Glomerular visceral epithelial cell (primary cell): ENCODE measurements at regions not wholly inside any gene's neighbourhood (a gene's known extent, or its start where the extent isn't known, plus 50 kb on each side); places are given as distances from the start of the nearest gene placed in this dataset.
A peak's percentile ranks its signal among the peaks of the same experiment; 100 is the strongest.

ENCODE experiments used
- DNase-seq: peaks from one replicate; pipeline ENCODE4 v3.0.0-alpha.2; 2016; ENCODE audit errors: extremely low spot score

GRCh38 chr18:43572163-43572562, 294.9 kb upstream of the SYT4 start:
- DNase-seq, result no peak

DNA sequence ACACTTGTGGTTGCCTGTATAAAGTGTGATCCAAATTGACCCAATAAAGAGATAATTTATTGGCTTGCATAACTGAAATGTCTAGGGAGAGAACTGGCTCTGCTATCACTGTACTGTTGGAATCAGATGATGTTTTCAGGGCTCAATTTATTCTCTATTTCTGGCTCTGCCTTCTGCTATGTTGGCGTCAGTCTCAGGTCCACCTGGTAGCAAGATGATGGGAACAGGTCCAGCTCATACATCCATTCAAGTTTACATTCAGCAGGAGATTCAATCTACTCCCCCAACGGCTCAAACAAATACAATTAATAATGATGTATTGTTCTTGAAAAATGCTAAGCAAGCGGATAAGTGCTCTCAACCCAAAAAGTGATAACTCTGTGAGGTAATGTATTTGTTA, 297.7 kb upstream of the SYT4 start:
- DNase-seq, result no peak

- no peak for DNase-seq
Measured at GRCh38 chr18:43578211-43578610, 300.9 kb upstream of the SYT4 start.

DNA sequence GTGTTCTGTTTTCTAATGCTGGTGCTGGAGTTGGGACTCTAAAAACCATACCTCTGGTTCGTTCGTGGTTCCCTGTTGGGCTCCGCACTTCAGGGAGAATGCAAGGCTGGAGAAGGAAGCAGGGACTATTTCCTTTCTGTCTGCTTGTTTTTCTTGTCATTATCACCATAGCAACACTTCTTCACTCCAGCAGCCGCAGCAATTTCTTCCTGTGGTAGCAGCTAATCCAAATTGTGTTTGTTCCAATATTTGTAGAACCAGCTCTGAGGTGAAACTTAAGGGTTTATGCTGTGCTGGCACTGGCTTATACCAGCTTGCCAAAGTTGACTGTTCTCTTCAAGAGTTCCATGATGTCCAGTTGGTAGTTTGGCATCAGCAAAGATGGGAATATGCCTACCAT, 301.4 kb upstream of the SYT4 start:
- DNase-seq, result no peak

DNA sequence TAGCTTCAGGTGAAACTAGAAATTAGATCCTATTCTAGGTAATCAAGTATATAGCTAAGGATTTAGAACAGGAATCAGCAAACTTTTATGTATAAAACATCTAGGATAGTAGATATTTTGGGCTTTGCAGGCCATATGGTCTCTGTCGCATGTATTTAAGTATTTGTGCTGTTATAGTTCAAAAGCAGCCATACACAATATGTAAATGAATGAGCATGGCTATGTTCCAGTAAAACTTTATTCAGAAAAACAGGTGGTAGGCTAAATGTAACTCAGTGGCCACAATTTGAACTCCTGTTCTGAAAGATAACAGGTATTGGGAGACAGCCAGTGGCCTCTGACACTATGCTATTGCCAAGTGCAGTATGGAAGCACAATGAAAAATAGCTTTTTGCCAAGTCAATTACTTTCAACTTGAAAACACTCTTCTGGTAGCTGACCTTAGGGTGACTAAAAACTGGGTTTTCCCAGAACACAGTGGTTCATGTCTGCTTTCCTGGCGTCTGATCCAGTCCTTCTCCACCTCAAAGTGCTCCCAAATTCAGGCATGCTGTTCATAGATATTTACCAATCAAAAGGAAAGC, 304.7 kb upstream of the SYT4 start:
- no peak for DNase-seq

DNA sequence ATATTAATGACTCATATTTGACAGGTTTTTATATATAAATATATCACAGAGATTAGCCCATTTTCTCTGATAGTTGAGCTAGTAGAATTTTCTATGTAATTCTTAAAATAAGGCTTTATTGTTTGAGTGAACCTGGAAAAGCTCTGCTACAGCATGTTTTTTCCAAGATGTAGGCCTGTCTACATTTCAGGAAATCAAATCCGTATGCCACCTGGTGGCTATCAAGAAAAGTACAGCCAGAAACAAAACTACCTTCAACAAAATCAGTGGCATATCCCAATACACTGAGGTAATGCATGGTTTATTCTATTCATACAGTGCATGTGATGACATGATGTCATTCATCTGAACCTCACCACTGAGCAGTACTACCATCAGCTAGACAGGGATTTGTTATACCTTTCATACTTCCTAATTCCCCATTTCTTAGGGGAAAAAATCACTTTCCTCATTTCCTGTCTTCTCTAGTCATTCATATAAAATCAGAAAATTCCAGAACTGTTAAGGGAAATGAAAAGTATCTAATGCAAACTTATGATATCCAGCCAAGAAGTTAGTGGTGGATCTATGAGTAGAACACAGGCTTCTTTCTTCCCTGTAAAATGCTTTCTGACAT, 310.4 kb upstream of the SYT4 start:
- peak; percentile 42 for DNase-seq

DNA sequence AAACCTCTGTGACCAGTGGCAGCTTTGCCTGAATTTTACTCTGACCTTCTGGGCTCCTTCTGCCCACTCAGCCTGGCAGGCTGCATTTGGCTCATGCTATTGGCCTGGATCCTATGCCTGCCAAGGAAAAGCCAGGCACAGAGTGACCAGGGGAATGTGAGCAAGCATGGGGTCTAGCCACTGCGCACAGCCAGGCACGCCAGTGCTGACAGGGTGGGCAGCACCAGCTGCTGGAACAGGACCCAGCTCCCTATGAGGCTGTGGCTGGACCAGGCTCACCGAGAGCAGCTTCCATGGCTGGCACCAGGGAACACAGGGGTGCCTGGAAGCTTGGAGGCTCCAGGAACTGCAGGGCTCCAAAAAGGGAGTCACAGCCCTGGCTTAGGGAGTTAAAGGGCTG, 311.5 kb upstream of the SYT4 start:
- DNase-seq, result no peak

DNA sequence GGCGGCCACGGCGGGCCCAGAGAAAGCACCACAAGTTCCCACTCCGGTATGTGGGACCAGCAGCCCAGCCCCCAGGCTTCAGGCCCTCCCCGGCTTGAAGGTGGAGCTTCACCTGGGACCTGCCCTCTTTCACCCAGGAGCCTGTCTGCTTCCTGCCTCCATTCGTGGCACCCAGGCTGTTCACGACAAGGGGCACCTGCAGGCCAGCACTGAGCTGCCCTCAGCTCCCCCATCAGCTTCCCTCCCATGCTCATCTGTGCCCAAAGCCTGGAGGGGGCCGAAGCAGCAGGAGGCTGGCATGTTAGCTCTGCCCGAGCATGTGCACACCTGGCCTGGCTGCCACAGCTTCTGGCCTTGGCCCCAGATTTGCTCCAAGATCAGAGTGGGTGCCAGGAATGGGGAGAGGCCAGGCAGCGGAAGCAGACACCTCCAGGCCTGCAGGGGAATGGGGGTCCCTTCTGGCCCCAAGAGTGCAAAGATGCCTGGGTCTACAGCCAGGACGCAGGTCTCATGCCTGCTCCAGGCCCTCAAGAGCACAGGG, 312.4 kb upstream of the SYT4 start:
- DNase-seq, result no peak

DNA sequence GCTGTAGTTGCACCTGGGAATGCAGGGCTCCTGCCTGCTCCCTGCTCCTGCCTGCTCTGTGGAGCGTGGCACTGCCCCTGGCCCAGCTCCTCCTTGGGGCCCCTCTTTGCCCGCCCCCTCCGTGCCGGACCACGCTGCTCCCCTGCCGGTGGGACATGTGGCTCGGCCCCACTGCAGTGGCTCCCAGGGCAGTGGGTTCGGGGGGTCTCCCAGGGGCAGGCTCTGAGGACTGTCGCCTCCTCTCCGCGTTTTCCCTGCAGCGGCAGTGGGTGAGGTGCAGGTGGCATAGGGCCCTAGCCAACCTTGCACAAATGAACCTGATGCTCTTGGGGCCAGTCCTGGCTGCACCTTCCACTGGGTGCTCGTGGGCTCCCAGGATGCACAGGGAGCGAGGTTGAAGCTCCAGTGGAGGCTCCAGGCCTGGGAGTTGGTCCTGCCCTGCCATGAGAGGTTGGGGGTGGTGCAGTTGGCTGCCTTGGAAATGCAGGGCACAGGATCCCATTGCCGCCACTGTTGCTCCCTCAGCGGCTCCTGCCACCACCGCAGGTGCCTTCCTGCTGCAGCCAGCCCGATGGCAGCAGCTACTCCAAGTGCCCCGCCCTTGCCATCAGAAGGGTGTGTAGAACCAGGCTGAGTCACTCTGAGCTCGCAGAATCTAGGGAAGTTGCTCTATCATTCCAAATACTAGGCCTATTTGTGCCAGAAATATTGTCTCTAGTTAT, 313.1 kb upstream of the SYT4 start:
- no peak for DNase-seq

- DNase-seq, result no peak
Measured at GRCh38 chr18:43592269-43592668, 315.0 kb upstream of the SYT4 start.

GRCh38 chr18:43596105-43596712, 318.9 kb upstream of the SYT4 start:
- DNase-seq, result peak; percentile 23

- DNase-seq, result no peak
Measured at GRCh38 chr18:43601432-43601831, 324.1 kb upstream of the SYT4 start.

DNA sequence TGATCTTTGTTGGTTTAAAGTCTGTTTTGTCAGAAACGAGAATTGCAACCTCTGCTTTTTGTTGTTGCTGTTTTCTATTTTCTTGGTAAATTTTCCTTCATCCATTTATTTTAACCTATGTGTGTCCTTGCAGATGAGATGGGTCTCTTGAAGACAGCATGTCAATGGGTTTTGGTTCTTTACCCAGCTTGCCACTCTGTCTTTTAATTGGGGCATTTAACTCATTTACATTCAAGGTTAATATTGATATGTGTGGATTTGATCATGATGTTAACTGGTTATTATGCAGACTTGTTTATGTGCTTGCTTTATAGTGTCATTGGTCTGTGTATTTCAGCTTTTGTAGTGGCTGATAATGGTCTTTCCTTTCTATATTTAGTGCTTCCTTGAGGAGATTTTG, 327.9 kb upstream of the SYT4 start:
- DNase-seq, result no peak

DNA sequence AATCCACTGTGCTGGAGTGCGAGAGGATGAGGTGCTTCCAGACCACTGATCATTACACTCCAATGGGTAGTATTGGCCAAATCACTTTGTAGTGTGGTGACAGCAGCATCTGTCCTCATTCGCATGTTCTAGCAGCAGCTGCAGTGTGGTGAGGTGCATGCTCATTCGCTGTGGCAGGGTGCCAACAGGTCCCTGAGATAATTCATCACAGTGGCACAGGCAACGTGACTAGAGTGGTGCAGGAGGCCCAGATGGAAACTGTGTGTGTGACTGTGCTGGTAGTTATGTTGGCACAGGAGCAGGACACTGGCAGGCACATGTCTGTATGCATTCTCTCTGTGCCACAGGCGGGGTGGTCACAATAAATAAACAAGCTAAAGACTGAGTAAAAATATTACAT, 329.5 kb upstream of the SYT4 start:
- no peak for DNase-seq

- peak; percentile 33 for DNase-seq
Measured at GRCh38 chr18:43620936-43621335, 343.6 kb upstream of the SYT4 start.

DNA sequence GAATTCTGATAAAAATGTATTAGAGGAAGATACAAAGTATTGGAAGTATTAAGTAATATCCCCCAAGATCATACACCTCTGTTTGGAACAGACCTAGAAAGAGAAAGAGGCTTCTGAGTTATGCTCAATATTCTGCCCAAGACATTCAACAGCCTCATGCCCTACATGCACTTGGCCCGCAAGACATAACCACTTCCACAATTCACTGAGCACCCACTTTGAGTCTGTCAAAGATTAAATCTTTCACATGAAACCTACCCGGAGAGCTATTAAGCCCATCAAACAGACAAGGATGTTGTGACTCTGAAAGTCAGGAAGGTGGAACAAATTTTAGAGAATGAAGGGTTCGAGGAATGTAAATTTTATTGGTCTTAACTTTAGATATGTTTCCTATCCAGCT, 344.7 kb upstream of the SYT4 start:
- DNase-seq, result no peak

DNA sequence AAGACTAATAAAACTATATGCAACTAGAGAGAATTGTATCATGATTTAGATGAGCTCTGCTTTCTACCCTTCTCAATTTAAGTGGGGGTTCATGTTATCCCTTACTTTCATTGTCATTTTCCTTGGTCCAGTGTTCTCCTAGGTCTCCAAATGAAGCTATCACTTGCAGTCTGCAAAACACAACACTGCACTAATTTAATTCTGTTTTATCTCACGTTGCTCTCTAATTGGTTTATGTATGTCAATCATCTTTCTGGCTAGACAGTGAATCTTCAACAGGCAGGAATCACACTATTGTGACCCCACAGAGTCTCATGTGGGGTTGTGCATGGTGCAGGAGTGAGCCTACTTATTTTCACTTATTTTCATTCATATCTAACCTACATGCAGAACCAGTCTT, 348.3 kb upstream of the SYT4 start:
- no peak for DNase-seq

DNA sequence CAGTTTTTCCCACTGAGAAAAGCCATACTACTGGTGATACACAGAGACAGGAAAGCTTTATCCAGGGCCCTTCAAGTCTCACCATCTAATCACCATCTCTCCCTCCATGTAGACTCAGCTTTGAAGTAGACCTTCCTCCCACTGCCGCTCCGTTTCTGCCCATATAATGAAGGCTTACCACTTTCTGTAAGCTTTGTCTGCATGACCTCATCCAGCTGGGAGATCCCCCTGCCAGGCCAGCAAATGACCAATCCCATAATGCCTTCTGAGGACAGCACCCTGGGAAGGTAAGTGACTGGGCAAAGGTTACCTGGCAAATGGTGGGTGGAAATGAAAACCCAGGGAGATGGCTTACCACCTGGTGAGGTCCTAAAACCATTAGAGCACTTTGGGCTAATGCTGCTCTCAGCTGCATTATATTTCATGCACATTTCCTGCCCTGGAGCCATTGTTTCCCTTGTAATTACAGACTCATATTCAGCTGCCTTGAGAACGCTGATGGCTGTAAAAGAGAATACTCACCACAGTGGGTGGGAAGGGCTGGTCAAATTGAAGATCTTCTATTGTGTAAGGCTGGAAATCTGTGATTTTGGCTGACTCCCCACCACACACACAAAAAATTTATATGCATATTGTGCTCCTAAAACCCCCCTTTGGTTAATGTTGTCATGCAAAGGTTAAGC, 350.7 kb upstream of the SYT4 start:
- DNase-seq, result no peak

- DNase-seq, result no peak
Measured at GRCh38 chr18:43634994-43635393, 357.7 kb upstream of the SYT4 start.

- no peak for DNase-seq
Measured at GRCh38 chr18:43635397-43635796, 358.1 kb upstream of the SYT4 start.

DNA sequence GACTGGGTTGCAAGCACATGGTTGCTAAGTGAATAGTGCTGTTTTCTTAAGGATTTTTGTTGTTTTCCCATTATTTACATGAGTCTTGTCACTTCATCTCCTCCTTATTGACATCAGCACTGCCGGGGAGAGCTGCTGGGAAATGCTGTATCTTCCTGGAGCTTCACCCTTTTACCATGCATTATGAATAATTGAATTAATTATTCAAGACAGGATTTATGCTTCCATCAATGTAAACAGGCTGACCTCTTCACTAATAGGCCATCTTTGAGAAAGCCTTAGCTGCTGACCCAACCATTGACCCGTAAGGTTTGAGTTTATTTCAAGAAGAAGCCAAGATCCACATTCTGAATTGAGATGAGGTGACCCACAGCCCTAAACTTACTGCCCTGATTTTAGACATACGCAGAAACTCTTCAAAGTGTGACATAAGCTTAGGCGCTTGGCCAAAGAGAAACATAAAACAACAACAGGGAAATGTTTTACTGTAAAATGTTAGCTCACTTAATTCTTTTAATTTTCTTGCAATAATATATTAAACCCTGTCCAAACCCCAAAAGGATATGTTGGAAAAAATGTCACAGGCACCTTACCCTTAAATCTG, 365.5 kb upstream of the SYT4 start:
- DNase-seq, result no peak

DNA sequence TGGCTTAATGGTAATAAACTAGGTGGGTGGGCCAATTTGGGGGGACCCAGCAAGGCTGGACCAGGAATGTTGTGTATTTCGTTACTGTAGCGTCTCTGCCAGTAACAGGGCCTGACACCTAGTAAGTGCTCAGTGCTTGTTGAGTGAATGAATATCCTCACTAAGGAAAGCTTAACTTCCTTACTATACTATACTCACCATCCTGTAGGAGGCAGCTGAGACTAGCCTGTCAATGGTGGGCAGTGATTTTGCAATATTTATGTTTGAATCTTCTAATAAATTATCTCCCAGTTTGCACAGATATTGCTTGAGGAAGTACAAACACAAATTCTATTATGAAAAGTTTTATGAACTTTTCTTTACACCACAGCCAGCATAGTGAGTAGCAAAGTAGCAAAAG, 370.7 kb upstream of the SYT4 start:
- DNase-seq, result no peak
